DMS114 treated with DMSO at 0.1 percent for 48 hours (cell line): ENCODE measurements at regions not wholly inside any gene's neighbourhood (a gene's known extent, or its start where the extent isn't known, plus 50 kb on each side); places are given as distances from the start of the nearest gene placed in this dataset.
"Not testable (repeated sequence)": the region's sequence is repeated elsewhere in the genome, so short reads cannot be mapped to it uniquely, and the experiment has no call there.

ENCODE experiments used
- DNase-seq: peaks from one replicate; lab custom pipeline; 2025; ENCODE audit not compliant: unreplicated experiment; lab: John Stamatoyannopoulos, UW

DNA sequence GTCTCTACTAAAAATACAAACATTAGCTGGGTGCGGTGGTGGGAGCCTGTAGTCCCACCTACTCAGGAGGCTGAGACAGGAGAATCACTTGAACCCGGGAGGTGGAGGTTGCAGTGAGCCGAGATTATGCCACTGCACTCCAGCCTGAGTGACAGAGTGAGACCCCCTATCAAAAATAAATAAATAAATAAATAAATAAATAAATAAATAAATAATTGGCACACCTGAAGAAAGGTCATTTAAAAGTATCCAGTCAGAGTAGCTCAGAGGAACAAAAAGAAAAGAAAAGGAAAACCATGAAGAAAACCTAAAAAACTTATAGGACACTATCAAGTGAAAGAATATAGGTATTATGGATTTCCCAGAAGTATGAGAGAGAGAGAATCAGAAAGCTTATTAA is 330.1 kb upstream of the AR start:
- DNase-seq: not testable (repeated sequence)

DNA sequence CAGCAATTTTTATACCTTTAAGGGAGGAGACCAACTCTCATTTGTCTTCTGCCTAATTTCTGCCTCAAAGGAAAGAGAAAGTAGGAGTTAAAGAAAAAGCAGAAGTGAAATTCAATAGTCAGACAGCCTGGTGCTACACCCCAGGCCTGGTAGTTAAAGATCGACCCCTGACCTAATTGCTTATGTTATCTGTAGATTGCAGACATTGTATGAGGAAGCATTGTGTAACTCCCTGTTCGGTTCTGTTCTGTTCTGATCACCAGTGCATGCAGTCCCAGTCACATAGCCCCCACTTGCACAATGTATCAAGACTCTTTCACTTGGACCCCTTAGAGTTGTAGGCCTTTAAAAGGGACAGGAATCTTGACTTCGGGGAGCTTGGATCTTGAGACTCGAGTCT is 335.9 kb upstream of the AR start:
- DNase-seq: no peak

DNA sequence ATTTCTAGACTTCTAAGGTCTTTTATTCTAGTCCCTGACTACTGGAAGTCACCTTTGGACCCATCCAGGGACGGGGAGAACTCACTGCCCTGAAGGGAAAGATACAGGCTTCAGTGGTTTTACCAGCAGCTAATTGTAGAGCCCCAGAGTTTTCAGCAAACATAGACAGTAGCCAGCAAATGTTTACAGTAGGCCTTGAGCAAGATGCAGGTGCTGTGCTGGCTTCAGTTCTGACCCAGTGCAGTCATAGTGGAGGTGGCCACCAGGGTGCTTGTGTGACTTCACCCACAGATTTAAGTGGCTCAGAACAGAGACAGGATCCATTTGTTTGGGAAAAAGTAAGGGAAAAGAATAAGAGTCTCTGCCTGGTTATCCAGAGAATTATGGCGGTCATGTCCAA is 384.4 kb upstream of the AR start:
- no peak for DNase-seq

DNA sequence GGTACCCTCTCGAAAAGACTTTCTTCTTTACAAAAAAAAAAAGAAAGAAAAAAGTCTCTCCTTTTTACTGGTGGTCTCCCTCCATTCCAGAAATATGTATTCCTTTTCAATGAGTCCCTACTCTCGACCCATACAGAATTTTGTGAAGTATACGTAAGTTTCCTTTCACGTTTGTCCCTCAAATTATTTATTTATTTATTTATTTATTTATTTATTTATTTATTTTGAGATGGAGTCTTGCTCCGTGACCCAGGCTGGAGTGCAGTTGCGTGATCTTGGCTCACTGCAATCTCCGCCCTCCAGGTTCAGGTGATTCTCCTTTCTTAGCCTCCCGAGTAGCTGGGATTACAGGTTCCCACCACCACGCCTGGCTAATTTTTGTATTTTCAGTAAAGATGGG is 429.2 kb upstream of the AR start:
- no peak for DNase-seq

DNA sequence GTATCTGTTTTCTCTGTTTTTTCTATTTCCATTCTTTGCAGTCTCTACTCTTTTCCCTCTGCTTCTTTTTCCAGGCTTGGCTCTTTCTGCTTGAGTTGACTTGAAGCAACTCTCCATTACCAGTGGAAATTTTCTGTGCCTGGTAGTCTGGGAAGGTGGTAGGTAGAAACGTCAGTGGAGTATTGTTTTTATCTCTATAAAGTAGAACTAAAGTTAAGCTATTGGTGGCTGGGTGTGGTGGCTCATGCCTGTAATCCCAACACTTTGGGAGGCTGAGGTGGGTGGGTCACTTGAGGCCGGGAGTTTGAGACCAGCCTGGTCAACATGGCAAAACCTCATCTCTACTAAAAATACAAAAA is 438.1 kb upstream of the AR start:
- DNase-seq: no peak

DNA sequence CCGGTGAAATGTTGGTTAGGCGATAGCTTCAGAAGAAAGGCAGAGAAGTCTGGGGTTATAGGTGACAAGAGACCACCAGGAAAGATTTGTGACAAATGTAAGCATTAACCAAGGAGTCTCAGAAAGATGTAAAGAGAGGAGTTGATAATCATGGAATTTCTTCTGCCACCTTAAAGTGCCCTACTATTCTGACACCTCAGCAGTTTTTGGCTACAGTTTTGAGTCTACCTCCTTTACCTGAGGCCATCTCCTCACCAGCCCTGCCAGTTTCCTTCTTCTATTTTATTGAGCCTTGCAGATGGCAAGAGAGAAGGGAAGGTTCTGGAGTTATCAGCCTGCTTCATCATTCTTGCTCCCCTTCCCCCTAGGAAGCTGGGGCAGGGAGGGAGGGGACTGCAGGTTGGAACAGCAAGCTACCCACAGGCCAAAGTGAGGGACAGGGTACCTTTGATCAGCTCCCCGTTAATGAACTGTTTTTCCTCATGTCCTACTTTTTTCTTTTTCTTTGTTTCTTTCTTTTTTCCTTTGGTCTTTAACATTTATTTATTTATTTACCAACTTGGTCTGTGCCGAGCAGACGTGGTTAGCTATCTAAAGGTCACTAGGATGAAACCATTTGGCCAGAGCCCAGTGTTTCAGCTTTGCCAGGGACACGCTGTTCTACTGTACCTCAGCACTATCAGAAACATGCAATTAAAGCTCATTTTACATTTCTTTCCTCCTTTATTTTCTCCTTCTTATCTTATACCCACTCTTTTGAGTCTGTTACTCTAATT is 438.7 kb upstream of the AR start:
- no peak for DNase-seq

DNA sequence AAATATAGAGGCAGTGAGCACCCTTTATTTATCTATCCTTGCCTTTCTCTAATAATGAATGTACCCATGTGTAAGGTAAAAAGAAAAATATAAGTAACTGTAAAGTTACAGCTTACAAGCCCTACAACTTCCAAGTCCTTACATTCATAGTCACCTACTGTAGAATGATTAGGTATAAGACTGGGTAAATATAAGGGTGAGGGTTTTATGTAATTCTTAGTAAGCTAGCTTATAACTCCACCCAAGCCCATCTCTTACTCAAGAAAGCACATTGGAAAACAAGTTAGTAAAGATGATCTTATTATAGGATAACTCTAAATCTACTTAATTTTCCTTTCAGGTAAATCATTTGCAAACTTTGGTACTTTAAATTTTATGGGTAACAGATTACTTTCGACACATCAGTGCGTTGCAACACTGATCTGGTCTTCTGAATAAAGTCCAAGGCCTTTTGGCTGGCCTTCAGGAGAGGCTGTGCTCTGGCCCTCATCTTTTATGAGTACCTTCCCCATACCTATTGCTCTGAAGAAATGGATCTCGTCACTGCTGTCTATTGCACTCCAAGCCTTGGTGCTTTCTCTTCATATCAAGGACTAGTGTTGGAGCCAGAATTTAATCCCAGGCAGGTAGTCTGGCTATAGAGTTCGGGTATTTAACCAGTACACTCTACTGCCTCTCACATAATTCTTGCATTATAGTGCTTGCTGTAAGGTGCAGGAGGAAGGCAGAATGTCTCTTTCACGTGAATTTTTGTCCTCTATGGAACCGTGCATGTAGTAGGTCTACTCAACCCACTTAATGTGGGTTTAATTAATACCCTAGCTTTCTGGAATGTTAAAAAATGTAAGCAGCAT is 443.6 kb upstream of the AR start:
- DNase-seq: no peak

DNA sequence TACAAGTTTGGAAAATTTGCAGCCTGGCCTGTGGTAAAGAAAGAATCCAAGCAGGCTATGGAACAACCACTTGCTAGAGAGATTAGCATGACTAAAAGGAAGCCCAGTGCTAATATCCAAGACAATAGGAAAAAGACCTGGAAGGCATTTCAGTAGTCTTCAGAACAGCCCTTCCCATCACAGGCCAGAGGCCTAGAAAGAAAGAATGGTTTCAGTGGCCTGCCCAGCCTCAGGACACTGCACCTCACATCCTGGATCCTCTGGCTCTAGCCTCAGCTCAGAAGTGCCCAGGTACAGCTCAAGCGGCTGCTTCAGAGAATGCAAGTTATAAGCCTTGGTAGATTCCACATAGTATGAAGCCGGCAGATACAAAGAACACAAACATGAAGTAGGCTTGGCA is 449.8 kb upstream of the AR start:
- DNase-seq: no peak

DNA sequence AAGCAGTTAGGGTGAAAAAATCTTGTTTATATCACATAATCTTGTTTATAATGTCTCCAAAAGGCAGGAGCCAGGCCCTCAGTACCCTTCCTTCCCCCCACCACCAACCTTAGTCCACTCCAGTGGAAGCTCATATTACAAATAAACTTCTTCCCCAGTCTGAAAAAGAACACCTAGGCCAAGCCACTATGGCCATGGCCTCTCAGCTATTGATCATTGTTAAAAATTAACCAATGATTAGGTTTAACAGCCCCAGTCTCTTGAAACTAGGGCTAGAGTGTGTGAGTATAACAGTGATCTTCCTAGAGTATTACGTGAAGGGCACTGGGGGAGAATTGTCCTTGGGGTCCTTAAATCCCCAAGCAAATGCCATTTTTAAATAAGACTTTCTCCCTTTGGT is 411.9 kb upstream of the EDA2R start:
- DNase-seq: no peak

DNA sequence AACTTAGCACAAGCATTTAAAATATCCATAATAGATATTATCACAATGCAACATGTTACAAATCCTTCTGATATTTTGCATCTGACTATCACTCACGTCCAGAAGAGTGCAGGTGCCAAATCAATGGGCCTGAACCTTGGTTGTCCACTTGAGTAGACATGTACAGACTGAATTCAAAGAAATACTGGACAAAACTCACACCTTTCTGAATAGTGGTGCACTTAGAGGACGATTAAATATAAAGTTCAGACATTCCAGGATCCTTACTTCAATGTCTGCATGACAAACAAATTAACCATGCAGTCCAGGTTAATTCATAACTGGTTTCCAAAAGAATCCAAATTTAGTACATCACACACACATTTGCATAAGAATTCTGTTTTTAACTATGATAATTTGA is 406.0 kb upstream of the EDA2R start:
- DNase-seq: no peak

DNA sequence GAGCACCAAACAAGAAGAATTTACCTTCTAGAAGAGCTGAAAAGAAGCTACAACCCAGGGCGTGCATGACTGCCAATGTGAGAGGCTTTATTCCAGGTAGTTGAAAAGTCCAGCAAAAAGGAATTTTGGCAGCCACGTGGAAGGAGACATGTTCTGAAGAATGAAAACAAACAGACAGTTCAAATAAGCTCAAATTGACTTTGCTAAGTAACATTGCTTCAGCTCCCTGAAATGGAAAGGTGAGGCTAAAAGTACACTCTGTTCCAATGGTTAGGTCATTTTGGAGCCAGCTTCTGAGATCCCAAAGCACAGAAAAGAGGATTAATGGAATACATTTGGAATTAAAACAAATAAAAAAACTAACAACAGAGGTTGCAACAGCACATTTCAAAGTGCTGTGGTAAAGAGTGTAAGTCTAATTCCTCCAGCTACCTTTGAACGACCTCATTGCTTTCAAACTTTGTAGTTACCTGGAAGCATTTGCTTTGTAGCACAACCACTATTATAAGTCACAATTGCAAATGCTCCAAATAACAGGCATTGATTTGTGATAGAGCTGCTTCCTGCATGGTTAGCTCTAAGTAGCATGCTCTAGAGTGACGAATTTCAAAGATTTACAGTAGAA is 405.3 kb upstream of the EDA2R start:
- DNase-seq: no peak

DNA sequence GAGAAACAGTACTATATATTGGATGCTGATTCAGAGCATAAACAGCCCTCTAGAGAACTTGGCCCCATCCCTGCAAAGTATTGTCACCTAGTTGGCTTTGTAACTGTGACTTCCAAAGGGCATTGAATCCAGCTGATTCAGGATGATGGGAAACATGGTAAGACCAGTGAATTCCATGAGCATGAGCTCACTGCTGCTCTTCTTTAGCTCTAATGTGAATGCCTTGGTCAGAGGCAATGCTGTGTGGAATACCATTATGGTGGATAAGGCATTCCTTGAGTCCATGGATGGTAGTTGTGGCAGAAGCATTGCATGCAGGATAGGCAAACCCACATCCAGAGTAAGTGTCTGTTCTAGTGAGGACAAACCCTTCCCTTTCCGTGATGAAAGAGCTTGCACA is 365.6 kb upstream of the EDA2R start:
- DNase-seq: no peak

DNA sequence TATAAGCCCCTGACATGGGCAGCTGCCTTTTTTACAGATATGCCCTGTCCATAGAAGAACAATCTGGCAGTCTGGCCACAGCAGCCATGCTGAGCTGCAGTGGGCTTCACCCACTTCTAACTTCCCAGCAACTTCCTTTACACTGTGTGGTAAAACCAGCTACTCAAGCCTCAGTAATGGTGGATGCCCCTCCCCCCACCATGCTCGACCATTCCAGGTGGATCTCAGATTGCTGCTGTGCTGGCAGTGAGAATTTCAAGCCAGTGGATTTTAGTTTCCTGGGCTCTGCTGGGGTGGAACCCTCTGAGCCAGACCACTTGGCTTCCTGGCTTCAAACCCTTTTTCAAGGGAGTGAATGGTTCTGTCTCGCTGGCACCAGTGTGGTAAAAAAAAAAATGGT is 355.9 kb upstream of the EDA2R start:
- DNase-seq: no peak

DNA sequence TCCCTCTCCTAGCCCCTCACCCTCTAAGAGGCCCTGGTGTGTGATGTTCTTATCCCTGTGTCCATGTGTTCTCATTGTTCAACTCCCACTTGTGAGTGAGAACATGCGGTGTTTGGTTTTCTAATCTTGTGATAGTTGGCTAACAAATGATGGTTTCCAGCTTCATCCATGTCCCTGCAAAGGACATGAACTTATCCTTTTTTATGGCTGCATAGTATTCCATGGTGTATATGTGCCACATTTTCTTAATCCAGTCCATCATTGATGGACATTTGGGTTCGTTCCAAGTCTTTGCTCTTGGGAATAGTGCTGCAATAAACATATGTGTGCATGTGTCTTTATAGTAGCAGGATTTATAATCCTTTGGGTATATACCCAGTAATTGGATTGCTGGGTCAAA is 353.2 kb upstream of the EDA2R start:
- not testable (repeated sequence) for DNase-seq

DNA sequence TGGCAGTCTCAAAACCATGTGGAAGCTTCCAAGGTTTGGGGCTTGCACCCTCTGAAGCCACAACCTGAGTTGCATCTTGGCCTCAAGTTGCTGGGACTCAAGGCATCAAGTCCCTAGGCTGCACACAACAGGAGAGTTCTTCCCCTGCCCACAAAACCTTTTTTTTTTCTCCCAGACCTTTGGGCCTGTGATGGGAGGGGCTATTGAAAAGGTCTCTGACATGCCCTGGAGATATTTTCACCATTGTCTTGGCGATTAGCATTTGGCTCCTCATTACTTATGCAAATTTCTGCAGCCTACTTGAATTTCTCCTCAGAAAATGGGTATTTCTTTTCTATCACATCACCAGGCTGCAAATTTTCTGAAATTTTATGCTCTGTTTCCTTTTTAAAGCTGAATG is 349.5 kb upstream of the EDA2R start:
- DNase-seq: no peak

DNA sequence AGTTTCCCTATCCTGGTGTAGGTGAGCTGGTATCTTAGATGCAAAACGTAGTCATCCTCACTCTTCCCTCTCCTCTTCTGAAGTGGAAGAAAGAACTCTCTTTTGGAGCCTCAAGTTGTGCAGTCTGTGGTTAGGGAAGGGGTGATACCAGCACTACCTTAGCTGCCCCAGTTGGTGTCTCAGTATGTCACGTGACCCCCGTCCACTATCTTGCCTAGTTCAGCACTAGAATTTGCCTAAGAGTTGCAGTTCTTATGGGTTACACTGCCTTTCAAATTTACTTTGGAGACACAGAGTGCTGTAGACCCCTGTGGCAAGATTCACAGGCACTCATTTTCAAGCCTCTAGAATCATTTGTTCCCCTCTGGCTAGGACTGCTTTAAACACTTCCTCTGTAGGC is 322.8 kb upstream of the EDA2R start:
- DNase-seq: no peak

DNA sequence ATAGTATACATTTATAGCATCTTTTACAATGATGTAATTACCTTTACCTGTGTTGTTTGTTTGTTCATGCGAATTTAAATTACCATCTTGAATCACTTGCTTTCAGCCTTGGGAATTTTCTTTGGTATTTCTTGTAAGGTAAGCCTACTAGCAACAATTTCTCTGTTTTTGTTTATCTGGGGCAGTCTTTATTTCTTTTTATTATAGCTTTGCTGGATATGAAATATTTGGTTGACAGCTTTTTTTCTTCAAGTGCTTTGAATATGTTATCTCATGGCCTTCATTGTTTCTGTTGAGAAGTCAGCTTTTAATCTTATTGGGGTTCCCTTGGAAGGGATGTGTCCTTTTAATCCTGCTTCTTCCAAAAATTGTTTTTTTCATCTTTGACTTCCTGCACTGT is 292.8 kb upstream of the EDA2R start:
- DNase-seq: no peak

DNA sequence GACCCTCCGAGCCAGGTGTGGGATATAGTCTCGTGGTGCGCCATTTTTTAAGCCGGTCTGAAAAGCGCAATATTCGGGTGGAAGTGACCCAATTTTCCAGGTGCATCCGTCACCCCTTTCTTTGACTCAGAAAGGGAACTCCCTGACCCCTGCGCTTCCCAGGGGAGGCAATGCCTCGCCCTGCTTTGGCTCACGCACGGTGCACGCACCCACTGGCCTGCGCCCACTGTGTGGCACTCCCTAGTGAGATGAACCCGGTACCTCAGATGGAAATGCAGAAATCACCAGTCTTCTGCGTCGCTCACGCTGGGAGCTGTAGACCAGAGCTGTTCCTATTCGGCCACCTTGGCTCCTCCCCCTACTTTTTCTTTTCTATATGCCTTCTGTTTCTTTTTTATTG is 291.6 kb upstream of the EDA2R start:
- DNase-seq: not testable (repeated sequence)

DNA sequence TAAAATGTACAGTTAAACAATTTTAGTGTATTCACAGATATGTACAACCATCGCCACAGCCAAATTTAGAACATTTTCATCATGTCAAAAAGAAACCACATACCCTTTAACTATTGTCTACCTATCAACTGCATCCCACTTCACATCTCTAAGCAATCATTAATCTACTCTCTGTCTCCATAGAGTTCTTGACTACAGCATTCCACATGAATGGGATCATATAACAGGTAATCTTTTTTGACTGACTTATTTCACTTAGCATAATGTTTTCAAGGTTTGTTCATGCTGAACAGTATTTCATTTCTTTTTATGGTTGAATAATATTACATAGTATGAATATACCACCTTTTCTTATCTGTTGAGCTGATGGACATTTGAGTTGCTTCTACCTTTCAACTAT is 281.4 kb upstream of the EDA2R start:
- no peak for DNase-seq

DNA sequence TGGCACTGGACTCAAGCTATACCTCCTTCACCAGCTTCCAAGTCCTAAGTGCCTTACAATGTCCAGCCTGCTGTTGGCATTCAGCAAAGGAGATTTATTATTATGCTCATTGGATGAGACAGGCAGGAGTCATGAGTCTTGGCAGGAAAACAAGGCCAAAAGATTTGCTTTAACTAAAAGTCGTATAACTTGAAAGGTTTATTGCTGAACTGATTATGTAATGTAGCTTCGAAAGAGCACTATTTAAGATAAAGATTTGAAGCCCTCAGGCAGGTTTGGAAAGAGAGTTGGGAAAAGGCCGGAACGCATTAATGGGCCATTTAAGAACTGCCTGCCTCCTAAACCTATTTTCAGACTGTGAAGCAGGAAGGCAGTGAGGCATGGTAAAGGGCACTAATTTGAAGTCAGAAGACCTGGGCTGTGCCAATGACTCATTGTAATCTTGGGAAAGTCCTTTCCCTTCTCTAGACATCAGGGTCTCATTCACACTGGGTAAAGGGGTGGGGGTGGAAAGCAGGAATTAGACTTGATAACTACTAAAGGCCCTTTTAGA is 280.5 kb upstream of the EDA2R start:
- no peak for DNase-seq

DNA sequence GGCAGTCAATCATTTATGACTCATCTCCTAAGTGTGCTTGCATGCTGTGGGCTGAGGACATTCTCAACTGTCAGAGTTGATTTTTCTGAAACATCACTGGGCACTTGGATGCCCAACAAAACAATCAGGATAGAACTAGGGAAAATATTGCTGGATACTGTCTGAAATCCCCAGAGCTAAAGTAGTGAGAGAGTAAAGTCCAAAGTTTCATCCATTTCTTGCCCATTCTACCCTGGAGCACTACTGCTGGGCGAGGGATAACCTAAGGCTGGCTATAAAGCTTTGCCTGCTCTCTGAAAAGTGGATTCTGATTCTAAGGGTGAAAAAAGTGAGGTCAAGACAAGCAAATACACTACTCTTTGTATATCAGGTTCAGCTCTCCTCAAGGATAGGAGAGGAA is 279.6 kb upstream of the EDA2R start:
- DNase-seq: no peak

DNA sequence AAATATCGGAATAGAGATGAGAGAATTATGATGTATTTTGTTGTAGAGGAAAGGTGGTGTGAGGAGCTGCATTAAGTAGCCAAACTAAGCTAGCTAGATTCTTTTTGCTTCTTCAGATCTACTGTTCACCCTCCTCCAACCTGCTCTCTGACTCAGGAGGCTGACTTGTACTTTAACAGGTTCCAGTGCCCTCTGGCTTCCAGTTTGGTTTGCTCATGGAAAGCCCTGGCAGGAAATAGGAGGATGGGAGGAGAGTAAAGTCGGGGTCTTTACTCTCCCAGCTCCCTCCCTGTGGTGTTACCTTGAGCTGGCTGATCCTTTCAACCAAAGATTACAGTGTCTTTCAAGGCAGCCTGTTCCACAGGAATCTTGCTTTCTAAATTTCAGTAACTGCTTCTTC is 277.0 kb upstream of the EDA2R start:
- DNase-seq: no peak
